ENCODE measurements at regions not wholly inside any gene's neighbourhood (a gene's known extent, or its start where the extent isn't known, plus 50 kb on each side); places are given as distances from the start of the nearest gene placed in this dataset.

- DNase-seq (ENCODE audit: low spot score), result peak; percentile 14
These were observed 102.7 kb upstream of the AGBL1 start for GRCh38 chr15:85976986-85977385.

- no peak for DNase-seq (ENCODE audit: low spot score)
These were observed 102.1 kb upstream of the AGBL1 start for GRCh38 chr15:85977586-85977985.

GRCh38 chr15:85979929-85980328, 99.7 kb upstream of the AGBL1 start:
- DNase-seq (ENCODE audit: low spot score), result no peak

DNA sequence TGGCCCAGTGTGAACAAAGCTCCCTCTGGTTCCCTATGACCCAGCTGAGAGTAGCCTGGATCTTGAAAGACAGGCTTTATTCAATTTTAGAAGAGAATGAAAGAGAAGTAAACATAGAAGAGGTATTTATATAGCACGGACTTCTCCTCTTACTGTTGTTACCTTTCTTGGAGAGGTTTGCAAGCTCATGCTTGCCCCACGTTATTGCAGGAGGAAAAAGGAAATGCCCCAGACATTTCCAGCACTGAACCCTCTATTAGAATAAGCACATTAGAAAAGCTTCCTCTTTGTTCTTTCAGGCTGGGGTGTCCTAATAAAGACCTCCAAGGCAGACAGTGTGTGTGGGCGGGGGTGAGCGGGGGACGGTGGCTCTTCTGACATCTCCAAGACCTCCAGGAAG, 98.7 kb upstream of the AGBL1 start:
- no peak for DNase-seq (ENCODE audit: low spot score)

GRCh38 chr15:85984241-85984640, 95.4 kb upstream of the AGBL1 start:
- DNase-seq (ENCODE audit: low spot score), result no peak

DNA sequence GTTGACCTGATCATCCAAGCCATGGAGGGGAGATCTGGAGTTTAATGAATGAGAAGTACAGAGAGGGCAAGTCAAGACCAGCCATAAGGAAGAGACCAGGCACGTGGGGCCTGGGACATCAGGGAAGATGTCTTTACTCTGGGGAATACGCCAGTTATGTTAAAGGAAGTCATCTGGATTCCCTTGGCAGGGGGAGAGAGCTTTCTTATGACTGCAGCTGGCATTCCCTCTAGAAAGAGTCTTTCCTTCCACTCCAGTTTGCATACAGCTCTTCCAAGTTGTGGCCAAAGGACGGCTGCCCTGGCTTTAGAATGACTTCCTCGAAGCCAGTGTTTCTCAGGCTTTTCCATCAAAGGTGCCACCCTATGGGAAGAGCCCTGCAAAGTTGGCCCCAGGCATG, 93.6 kb upstream of the AGBL1 start:
- no peak for DNase-seq (ENCODE audit: low spot score)

GRCh38 chr15:85986741-85987140, 92.9 kb upstream of the AGBL1 start:
- no peak for DNase-seq (ENCODE audit: low spot score)

GRCh38 chr15:85988741-85989140, 90.9 kb upstream of the AGBL1 start:
- DNase-seq (ENCODE audit: low spot score), result no peak

DNA sequence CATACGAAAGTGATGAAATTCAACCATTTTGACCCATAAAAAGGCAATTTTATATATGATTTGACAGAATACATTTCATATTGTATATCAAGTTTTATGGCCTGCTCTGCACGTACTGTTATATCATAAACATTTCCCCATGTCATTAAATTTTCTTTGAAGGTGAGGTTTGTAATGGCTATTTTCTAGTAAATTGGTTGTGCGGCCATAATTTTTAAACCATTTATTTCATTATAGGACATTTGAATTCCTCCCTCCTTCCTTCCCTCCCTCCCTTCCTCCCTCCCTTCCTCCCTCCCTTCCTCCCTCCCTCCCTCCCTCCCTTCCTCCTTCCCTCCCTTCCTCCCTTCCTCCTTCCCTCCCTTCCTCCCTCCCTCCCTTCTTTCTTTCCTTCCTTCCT, 87.4 kb upstream of the AGBL1 start:
- DNase-seq (ENCODE audit: low spot score), result no peak

- DNase-seq (ENCODE audit: low spot score), result peak; percentile 4
These were observed 86.6 kb upstream of the AGBL1 start for GRCh38 chr15:85993116-85993515.

DNA sequence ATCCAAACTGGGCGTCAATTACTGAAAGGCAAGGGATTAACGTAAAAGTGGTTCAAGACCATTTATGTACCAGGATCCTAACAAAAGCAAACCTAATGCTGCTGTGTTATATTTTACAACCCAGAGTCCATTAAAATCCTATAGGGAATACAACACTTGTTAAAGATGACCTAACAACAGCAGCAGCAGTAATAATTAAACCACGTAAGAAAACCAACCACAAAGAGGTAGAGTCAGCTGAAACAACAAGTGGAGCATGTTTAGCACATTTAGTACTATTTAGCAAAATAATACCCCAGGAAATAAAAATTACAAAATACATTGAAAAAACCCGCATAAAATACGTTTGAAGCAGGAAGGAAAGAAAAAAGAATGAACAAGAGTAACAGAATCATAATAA, 82.1 kb upstream of the AGBL1 start:
- DNase-seq (ENCODE audit: low spot score), result no peak

DNA sequence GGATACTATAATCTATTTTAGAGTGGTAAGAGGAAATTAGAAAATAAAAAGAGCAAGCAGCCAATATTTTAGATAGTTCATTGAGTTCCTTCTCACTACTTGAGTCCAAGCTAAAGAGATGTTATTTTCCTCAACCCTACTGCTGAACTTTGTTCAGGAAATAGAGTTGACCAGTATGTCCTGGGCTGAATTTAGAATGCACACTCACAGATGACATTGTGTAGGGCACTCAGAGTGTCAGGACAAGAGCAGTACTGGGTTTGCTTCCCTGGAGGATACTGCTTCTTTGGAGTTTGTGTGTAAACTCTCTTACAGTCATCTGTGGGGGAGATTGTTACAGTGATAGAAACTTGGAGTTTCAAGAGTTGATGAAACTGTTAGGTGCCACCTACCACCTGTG, 80.0 kb upstream of the AGBL1 start:
- no peak for DNase-seq (ENCODE audit: low spot score)

GRCh38 chr15:86001200-86001599, 78.5 kb upstream of the AGBL1 start:
- no peak for DNase-seq (ENCODE audit: low spot score)

DNA sequence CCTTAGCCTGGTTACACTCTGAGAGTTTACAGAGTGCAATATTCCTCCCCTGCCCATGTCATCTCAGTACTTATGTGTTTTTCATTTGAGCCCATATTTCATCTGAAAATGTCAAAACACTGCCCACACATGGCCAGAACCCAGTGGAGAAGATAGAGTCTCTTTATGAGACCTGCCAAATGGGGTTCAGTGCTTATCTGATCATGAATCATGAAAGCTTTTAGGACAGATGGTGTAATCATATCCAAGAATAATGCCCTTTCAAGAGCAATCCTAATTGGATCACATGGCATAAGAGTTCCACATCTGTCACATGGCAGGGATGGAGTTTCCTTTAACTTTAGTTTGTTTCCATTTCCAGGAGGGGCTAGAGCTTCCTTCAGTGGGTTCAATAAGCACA, 77.2 kb upstream of the AGBL1 start:
- no peak for DNase-seq (ENCODE audit: low spot score)

DNA sequence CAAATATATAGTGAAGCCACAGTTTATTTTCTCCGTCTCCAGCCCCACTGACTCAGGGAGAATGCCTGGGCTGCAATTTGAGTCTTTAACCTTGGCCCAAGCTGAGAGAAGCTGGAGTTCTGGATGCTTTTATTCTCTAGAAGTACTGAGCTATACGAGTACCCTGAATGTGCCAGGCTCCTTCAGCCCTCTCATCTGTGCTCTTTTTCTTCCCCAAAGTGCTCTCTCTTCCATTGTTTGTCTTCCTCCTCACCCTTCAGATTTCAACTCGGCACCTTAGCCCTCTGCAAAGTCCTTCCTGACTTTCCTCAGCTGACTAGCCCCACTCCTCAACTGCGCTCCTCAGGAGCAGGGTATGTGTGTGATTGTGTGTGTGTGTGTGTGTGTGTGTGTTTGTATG, 75.6 kb upstream of the AGBL1 start:
- no peak for DNase-seq (ENCODE audit: low spot score)

- no peak for DNase-seq (ENCODE audit: low spot score)
These were observed 73.1 kb upstream of the AGBL1 start for GRCh38 chr15:86006546-86006945.

GRCh38 chr15:86009727-86010126, 69.9 kb upstream of the AGBL1 start:
- no peak for DNase-seq (ENCODE audit: low spot score)

DNA sequence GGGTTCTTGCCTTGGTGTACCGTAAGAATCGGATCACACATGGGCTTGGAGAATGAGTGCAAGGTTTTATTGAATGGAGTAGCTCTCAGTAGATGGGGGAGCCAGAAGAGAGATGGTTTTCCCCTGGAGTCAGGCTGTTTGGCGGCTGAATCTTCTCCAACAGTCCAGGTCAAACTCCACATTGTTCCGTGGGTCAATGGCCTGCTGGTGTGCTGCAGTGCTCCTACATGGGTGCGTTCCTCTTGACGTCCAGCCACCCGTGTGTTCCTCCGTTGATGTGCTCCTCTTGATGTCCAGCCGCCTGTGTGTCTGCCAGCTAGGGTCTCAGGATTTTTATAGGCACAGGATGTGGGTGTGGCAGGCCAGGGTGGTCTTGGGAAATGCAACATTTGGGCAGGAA, 69.3 kb upstream of the AGBL1 start:
- no peak for DNase-seq (ENCODE audit: low spot score)

GRCh38 chr15:86010891-86011290, 68.8 kb upstream of the AGBL1 start:
- no peak for DNase-seq (ENCODE audit: low spot score)

DNA sequence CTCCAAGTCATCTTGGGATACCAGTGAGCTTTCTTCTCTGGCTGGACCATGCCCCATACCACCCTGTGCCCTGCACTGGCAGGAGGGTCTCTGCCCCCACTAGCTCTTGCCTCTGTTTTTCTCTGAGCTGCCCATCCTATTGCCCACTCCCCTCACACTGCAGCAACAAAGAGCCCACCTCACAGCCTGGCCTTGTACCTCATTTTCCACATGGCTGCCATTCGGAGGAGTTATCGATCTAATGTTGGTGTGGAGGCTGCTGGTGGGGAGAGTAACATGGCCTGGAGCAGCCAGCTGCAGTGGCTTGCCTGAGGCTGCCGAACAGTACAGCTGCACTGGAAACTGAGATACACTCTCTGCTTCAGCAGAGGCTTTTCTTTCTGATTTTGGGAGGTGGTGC, 65.7 kb upstream of the AGBL1 start:
- no peak for DNase-seq (ENCODE audit: low spot score)

DNA sequence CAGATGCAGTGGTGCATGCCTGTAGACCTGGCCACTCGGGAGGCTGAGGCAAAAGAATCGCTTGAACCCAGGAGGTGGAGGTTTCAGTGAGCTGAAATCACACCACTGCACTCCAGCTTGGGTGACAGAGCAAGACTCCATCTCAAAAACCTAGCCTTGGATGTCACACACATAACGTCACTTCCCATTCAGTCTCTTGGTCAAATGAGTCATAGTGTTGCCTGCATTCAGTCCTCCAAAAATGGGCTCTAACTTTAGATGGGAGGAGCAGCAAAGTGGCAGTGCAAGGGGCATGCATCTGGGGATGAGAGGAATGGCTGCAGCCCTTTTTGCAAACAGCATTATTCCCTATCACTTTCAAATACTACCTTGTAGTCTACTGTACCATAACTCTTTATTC, 62.9 kb upstream of the AGBL1 start:
- DNase-seq (ENCODE audit: low spot score), result peak; percentile 61

DNA sequence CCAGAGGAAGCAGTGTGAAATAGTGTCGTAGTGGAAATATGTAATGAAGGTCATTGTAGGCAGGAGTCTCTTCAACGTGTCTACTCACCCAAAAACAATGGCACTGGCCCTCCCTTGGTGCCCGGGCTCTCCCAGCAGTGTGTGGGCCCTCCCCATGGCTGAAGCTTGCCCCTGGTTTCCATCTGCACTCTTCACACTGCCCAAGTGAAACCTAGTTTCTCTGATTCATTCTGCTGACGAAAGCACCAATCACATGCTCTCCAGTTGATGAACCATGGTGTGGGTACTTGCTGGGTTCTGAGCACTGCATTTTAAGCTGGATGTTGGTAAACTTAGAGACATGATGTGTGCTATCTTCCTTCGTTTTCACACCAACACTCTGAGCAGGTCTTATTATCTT, 61.0 kb upstream of the AGBL1 start:
- no peak for DNase-seq (ENCODE audit: low spot score)

DNA sequence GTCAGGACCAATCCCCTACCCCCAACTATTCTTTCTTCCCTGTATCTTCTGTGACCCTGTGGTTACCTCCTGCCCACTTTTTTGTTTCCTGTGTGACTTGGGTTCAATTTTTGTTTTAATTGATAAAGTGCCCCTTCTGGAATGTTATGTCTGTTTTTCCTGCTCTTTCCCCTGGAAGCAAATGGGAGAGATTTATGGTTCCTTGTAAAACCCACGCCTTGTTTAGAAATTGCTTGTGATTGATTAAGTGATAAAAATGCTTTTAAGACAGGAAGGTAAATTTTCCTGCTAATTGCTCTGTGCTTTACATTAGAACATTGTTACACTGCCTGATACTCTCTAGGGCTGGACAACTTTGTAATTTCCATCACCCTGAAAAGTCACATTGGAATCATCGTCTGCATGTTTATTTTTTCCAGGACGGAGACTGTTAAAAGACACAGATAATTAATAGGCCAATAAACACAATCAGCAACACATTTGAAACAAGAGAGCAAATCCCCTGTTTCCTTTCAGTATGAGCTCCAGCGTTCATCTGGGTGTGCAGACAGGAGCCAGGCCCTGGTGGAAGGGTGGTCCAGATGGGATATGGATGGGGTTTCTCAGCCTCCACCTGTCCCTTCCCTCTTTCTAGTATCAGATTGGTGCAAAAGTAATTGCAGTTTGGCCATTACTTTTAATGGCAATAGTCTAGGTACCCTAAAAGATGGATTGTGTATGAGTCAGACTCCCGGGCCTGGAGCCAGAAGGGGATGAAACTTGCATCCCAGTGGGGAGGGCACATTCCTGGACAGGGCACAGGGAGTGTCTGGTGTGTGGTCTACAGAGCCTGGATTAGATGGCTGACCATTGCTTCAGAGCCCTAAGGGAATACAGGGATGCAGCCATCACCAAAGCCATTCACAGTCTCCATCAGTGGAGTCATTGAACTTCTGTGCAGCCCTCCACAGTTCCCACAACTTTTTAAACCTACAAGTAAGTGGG, 58.1 kb upstream of the AGBL1 start:
- DNase-seq (ENCODE audit: low spot score), result no peak

DNA sequence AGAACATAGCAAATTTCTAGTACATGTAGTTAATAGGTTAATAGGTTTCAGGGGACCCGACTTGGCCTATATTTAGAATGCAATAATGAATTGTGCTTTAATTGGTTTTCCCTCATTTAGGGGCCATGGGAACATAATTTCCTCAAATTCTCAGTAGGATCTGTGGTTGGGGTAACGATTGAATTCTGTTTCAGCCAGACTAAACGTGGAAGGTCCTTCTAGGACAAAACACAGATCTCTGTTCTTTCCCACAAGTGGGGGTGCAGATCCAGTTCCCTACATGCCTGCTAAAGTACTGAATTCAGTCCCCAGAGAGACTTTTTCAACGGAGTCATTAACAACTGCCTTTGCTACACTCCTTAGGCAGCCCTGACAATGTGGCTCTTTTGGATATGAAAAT, 50.7 kb upstream of the AGBL1 start:
- DNase-seq (ENCODE audit: low spot score), result no peak

Measured in RKO (cell line).